ENCODE measurements at regions not wholly inside any gene's neighbourhood (a gene's known extent, or its start where the extent isn't known, plus 50 kb on each side); places are given as distances from the start of the nearest gene placed in this dataset.

DNA sequence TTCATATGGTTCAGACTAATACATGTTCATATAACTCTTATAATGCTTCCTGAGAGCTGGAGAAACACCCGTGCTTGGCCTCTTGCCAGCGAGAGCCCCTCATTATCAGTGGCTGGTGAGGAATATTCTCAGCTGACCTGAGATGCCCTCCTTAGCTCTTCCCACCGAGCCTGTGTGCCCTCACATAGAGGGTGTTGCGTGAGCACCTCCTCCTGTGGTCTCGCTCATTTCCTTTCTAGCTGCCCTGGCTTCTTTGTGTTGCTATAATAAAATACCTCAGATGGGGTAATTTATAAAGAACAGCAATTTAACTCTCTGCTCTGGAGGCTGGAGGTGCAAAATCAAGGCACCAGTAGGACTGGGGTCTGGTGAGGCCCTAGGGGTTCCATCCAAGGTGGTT, 80.5 kb upstream of the ALKAL2 start:
- H3K36me3 Mint-ChIP-seq (ENCODE audit: low read depth, unreplicated experiment) = no peaks in the 10 kb centered on the region
- H3K4me3 Mint-ChIP-seq (ENCODE audit: unreplicated experiment) = no peak overlapping the region
- H3K27ac Mint-ChIP-seq (ENCODE audit: unreplicated experiment) = no peak overlapping the region
- TF ChIP-seq, protein P1, sequence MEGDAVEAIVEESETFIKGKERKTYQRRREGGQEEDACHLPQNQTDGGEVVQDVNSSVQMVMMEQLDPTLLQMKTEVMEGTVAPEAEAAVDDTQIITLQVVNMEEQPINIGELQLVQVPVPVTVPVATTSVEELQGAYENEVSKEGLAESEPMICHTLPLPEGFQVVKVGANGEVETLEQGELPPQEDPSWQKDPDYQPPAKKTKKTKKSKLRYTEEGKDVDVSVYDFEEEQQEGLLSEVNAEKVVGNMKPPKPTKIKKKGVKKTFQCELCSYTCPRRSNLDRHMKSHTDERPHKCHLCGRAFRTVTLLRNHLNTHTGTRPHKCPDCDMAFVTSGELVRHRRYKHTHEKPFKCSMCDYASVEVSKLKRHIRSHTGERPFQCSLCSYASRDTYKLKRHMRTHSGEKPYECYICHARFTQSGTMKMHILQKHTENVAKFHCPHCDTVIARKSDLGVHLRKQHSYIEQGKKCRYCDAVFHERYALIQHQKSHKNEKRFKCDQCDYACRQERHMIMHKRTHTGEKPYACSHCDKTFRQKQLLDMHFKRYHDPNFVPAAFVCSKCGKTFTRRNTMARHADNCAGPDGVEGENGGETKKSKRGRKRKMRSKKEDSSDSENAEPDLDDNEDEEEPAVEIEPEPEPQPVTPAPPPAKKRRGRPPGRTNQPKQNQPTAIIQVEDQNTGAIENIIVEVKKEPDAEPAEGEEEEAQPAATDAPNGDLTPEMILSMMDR (IDR thresholded peaks at IDR 0.05; ENCODE audit: unreplicated experiment) = no peak
- DNase-seq (ENCODE audit: low spot score) = no peak
- H3K4me1 Mint-ChIP-seq (ENCODE audit: unreplicated experiment) = no peaks in the 10 kb centered on the region
- H3K9me3 Mint-ChIP-seq (ENCODE audit: unreplicated experiment) = no peaks in the 10 kb centered on the region
- H3K27me3 Mint-ChIP-seq (ENCODE audit: unreplicated experiment) = peaks cover 3% of the 10 kb centered on the region

DNA sequence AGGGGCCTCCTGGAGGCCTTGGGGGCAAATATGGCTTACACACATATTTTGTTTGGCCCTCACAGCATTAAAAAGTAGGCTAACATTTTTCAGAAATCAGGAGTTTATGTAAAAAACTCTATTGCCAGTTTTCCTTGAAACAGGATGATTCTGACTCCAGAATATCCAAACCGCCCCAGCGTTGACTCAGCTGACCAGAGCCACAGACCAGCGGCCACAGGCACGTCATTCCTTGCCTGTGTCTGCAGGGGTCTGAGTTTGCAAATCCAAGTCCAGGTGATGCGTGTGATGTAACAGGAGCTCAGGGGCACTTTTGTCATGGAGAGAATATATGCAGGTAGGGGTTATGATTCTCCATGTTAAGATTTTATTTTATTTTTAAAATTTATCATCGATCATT, 79.4 kb upstream of the ALKAL2 start:
- no peak overlapping the region for H3K4me3 Mint-ChIP-seq (ENCODE audit: unreplicated experiment)
- H3K9me3 Mint-ChIP-seq (ENCODE audit: unreplicated experiment) = no peaks in the 10 kb centered on the region
- H3K27ac Mint-ChIP-seq (ENCODE audit: unreplicated experiment) = no peak overlapping the region
- no peak for DNase-seq (ENCODE audit: low spot score)
- peaks cover 3% of the 10 kb centered on the region for H3K27me3 Mint-ChIP-seq (ENCODE audit: unreplicated experiment)
- TF ChIP-seq, protein P1 (IDR thresholded peaks at IDR 0.05; ENCODE audit: unreplicated experiment) = no peak
- H3K4me1 Mint-ChIP-seq (ENCODE audit: unreplicated experiment) = no peaks in the 10 kb centered on the region
- no peaks in the 10 kb centered on the region for H3K36me3 Mint-ChIP-seq (ENCODE audit: low read depth, unreplicated experiment)

DNA sequence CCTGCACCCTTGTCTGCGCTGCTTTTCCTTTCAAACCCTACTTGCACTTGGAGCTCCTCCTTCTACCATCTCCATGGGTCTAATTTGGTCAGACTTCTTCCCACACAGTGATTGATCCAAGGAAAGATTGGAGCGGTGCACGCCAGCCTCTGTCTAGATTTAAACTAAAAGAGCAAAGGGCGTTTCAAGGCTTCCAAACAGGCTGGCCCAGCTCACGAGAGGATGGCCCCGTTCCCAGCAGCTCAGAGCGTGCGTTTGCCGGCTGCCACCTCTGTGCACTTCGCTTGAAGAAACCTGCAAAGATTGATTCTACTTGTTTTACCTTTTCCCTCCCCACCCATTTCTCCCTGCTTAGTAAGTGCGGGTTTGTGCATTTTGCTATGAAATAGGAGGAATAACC, 78.8 kb upstream of the ALKAL2 start:
- H3K27me3 Mint-ChIP-seq (ENCODE audit: unreplicated experiment) = peaks cover 3% of the 10 kb centered on the region
- no peak overlapping the region for H3K27ac Mint-ChIP-seq (ENCODE audit: unreplicated experiment)
- DNase-seq (ENCODE audit: low spot score) = no peak
- TF ChIP-seq, protein P1 (IDR thresholded peaks at IDR 0.05; ENCODE audit: unreplicated experiment) = no peak
- H3K4me3 Mint-ChIP-seq (ENCODE audit: unreplicated experiment) = no peak overlapping the region
- no peaks in the 10 kb centered on the region for H3K4me1 Mint-ChIP-seq (ENCODE audit: unreplicated experiment)
- H3K36me3 Mint-ChIP-seq (ENCODE audit: low read depth, unreplicated experiment) = no peaks in the 10 kb centered on the region
- no peaks in the 10 kb centered on the region for H3K9me3 Mint-ChIP-seq (ENCODE audit: unreplicated experiment)

DNA sequence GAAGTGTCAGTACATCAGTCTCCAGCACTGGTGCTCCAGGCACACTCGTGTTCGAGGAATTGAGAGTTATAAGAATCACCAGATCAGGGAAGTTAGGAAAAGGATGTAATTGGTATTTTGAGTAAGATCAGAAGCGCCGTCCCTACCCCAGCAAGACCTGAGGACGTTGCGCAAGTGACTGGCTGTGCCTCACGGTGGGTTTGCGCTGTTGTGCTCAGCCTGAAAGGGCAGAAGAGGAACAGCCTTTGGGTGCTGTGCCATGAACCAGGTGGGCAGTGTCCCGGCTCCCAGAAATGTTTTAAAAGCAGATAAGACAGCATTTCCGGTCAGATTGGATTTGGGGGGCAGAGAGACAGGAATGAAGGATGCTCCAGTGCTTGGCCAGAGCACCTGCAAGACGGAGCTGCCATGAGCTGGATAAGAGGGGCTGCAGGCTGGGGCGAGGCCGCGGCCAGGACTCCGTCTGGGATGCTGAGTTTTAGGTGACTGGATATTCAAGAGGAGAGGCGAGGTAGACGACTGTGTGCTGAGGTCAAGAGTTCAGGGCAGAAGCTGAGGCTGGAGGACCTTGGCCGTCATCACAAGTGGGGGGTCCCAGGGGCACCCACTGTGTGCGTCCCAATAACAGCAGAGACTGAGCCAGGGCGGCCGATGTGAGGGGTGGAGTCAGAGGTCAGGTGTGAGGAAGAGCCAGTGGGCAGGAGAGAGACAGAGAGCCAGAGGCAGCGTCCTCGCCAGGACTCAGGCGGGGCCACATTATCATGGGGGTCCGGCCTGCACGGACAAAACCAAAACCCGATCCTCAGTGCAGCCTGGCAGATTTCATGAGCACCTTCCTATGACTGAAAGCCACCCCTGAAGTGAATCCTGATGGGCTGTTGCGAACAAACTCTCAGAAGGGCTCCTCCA, 77.7 kb upstream of the ALKAL2 start:
- no peaks in the 10 kb centered on the region for H3K9me3 Mint-ChIP-seq (ENCODE audit: unreplicated experiment)
- no peak overlapping the region for H3K27ac Mint-ChIP-seq (ENCODE audit: unreplicated experiment)
- no peaks in the 10 kb centered on the region for H3K36me3 Mint-ChIP-seq (ENCODE audit: low read depth, unreplicated experiment)
- DNase-seq (ENCODE audit: low spot score) = no peak
- no peak overlapping the region for H3K4me3 Mint-ChIP-seq (ENCODE audit: unreplicated experiment)
- no peaks in the 10 kb centered on the region for H3K4me1 Mint-ChIP-seq (ENCODE audit: unreplicated experiment)
- H3K27me3 Mint-ChIP-seq (ENCODE audit: unreplicated experiment) = peaks cover 3% of the 10 kb centered on the region
- TF ChIP-seq, protein P1 (IDR thresholded peaks at IDR 0.05; ENCODE audit: unreplicated experiment) = no peak

DNA sequence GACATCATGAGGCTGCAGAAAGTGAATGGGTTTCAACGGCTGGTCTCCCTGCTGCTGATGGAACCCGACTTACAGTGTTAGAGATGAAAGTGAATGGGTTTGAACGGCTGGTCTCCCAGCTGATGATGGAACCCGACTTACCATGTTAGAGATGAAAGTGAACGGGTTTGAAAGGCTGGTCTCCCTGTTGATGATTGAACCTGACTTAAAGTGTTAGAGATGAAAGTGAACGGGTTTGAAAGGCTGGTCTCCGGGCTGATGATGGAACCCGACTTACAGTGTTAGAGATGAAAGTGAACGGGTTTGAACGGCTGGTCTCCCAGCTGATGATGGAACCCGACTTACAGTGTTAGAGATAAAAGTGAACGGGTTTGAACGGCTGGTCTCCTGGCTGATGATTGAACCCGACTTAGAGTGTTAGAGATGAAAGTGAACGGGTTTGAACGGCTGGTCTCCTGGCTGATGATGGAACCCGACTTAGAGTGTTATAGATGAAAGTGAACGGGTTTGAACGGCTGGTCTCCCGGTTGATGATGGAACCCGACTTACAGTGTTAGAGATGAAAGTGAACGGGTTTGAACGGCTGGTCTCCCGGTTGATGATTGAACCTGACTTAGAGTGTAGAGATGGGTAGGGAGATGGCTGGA, 76.1 kb upstream of the ALKAL2 start:
- no peak for DNase-seq (ENCODE audit: low spot score)
- TF ChIP-seq, protein P1 (IDR thresholded peaks at IDR 0.05; ENCODE audit: unreplicated experiment) = no peak
- H3K4me1 Mint-ChIP-seq (ENCODE audit: unreplicated experiment) = peaks cover 3% of the 10 kb centered on the region
- no peaks in the 10 kb centered on the region for H3K36me3 Mint-ChIP-seq (ENCODE audit: low read depth, unreplicated experiment)
- H3K4me3 Mint-ChIP-seq (ENCODE audit: unreplicated experiment) = no peak overlapping the region
- H3K9me3 Mint-ChIP-seq (ENCODE audit: unreplicated experiment) = no peaks in the 10 kb centered on the region
- no peak overlapping the region for H3K27ac Mint-ChIP-seq (ENCODE audit: unreplicated experiment)
- peaks cover 3% of the 10 kb centered on the region for H3K27me3 Mint-ChIP-seq (ENCODE audit: unreplicated experiment)

All from endothelial cell (in vitro differentiated cells).